ENCODE measurements at regions not wholly inside any gene's neighbourhood (a gene's known extent, or its start where the extent isn't known, plus 50 kb on each side); places are given as distances from the start of the nearest gene placed in this dataset.
"Not testable (repeated sequence)": the region's sequence is repeated elsewhere in the genome, so short reads cannot be mapped to it uniquely, and the experiment has no call there.

- TF ChIP-seq CTCF (IDR thresholded peaks at IDR 0.05; ENCODE audit: low read depth, low read length) = no peak
- no peak for DNase-seq (ENCODE audit: low read depth in 1 of 2, low spot score in 1 of 2)
- no peaks in the 10 kb centered on the region for H3K4me1 ChIP-seq (ENCODE audit: low read depth)
- no peak overlapping the region for H3K4me3 ChIP-seq
- H3K9me3 ChIP-seq (ENCODE audit: low read depth) = no peaks in the 10 kb centered on the region
- no peaks in the 10 kb centered on the region for H3K36me3 ChIP-seq
- H3K27me3 ChIP-seq = no peaks in the 10 kb centered on the region
- no peak overlapping the region for H3K27ac ChIP-seq
These were observed 129.9 kb downstream of the BOD1 start for GRCh38 chr5:173486355-173487225.

GRCh38 chr5:173484569-173484968, 131.9 kb downstream of the BOD1 start:
- H3K4me3 ChIP-seq = no peak overlapping the region
- TF ChIP-seq CTCF (IDR thresholded peaks at IDR 0.05; ENCODE audit: low read depth, low read length) = no peak
- no peak for DNase-seq (ENCODE audit: low read depth in 1 of 2, low spot score in 1 of 2)
- H3K27me3 ChIP-seq = no peaks in the 10 kb centered on the region
- no peak overlapping the region for H3K27ac ChIP-seq
- H3K4me1 ChIP-seq (ENCODE audit: low read depth) = no peaks in the 10 kb centered on the region
- no peaks in the 10 kb centered on the region for H3K9me3 ChIP-seq (ENCODE audit: low read depth)
- no peaks in the 10 kb centered on the region for H3K36me3 ChIP-seq

GRCh38 chr5:173483599-173483998, 132.9 kb downstream of the BOD1 start:
- not testable (repeated sequence) for H3K9me3 ChIP-seq (ENCODE audit: low read depth); H3K27ac ChIP-seq; DNase-seq (ENCODE audit: low read depth in 1 of 2, low spot score in 1 of 2); H3K4me3 ChIP-seq; H3K27me3 ChIP-seq; H3K4me1 ChIP-seq (ENCODE audit: low read depth); H3K36me3 ChIP-seq

GRCh38 chr5:173483160-173483559, 133.3 kb downstream of the BOD1 start:
- Histone ChIP-seq H3K9me3 (ENCODE audit: low read depth) (no peaks in the 10 kb centered on the region), H3K4me3 (no peak overlapping the region), H3K36me3 (no peaks in the 10 kb centered on the region), H3K27me3 (no peaks in the 10 kb centered on the region), H3K27ac (no peak overlapping the region), H3K4me1 (ENCODE audit: low read depth) (no peaks in the 10 kb centered on the region)
- no peak for TF ChIP-seq CTCF (IDR thresholded peaks at IDR 0.05; ENCODE audit: low read depth, low read length)
- DNase-seq (ENCODE audit: low read depth in 1 of 2, low spot score in 1 of 2) = no peak

GRCh38 chr5:173481821-173482220, 134.6 kb downstream of the BOD1 start:
- Histone ChIP-seq H3K4me3 (no peak overlapping the region), H3K9me3 (ENCODE audit: low read depth) (no peaks in the 10 kb centered on the region), H3K27me3 (no peaks in the 10 kb centered on the region), H3K4me1 (ENCODE audit: low read depth) (no peaks in the 10 kb centered on the region), H3K27ac (no peak overlapping the region), H3K36me3 (no peaks in the 10 kb centered on the region)
- no peak for TF ChIP-seq CTCF (IDR thresholded peaks at IDR 0.05; ENCODE audit: low read depth, low read length)
- no peak for DNase-seq (ENCODE audit: low read depth in 1 of 2, low spot score in 1 of 2)

- Histone ChIP-seq H3K27me3 (no peaks in the 10 kb centered on the region), H3K36me3 (no peaks in the 10 kb centered on the region)
- DNase-seq (ENCODE audit: low read depth in 1 of 2, low spot score in 1 of 2) = no peak
These were observed 135.6 kb downstream of the BOD1 start for GRCh38 chr5:173480896-173481295.

More at GRCh38 chr5:173480896-173481295, 135.6 kb downstream of the BOD1 start:
- Histone ChIP-seq H3K4me3 (no peak overlapping the region), H3K9me3 (ENCODE audit: low read depth) (no peaks in the 10 kb centered on the region), H3K27ac (no peak overlapping the region), H3K4me1 (ENCODE audit: low read depth) (no peaks in the 10 kb centered on the region)
- TF ChIP-seq CTCF (IDR thresholded peaks at IDR 0.05; ENCODE audit: low read depth, low read length) = no peak
